Keratinocyte (primary cell): ENCODE measurements at regions not wholly inside any gene's neighbourhood (a gene's known extent, or its start where the extent isn't known, plus 50 kb on each side); places are given as distances from the start of the nearest gene placed in this dataset.

Experiments used
- DNase-seq: peaks from one replicate; pipeline ENCODE4 v3.0.0-alpha.2; 2011; ENCODE audit warnings: low read depth, missing footprints, low spot score
- FAIRE-seq: peaks from 2 replicates; lab custom pipeline; 2011; peaks lifted over from hg19 to GRCh38; lab: Jason Lieb, UNC
- H2AFZ ChIP-seq: 2 replicates; pipeline ENCODE4 v1.6.0; 2012; ENCODE audit warnings: low read length, control low read depth, inconsistent platforms; ENCODE audit not compliant: control insufficient read depth
- H3K27ac ChIP-seq: 2 replicates; pipeline ENCODE4 v1.5.1; 2011; ENCODE audit warnings: low read length; ENCODE audit not compliant: control insufficient read depth, insufficient read depth
- H3K27me3 ChIP-seq: 3 replicates; pipeline ENCODE4 v1.6.0; 2011; ENCODE audit warnings: low read length; ENCODE audit not compliant: control insufficient read depth, insufficient read depth; ENCODE audit errors: extremely low read depth
- H3K36me3 ChIP-seq, 2 experiments: 2 replicates in 1 of 2; 3 replicates in 1 of 2; pipeline ENCODE4 v1.5.1; 2011; ENCODE audit warnings: low read length in 2 of 2, mild to moderate bottlenecking in 1 of 2; ENCODE audit not compliant: control insufficient read depth in 2 of 2, insufficient read depth in 2 of 2; ENCODE audit errors: extremely low read depth in 1 of 2
- H3K4me1 ChIP-seq: 3 replicates; pipeline ENCODE4 v1.5.1; 2011; ENCODE audit warnings: low read length; ENCODE audit not compliant: control insufficient read depth, insufficient read depth; ENCODE audit errors: extremely low read depth
- H3K4me2 ChIP-seq: 3 replicates; pipeline ENCODE4 v1.6.0; 2011; ENCODE audit warnings: low read depth, low read length; ENCODE audit not compliant: control insufficient read depth, insufficient read depth; ENCODE audit errors: extremely low read depth
- H3K4me3 ChIP-seq, 3 experiments: fragments of 200-600 bp in 1 of 3; sonication (generic) in 1 of 3; 2 replicates in 2 of 3; 3 replicates in 1 of 3; pipeline ENCODE4 v1.5.1; 2011 to 2016; ENCODE audit warnings: low read length in 3 of 3, mild to moderate bottlenecking in 3 of 3, control low read depth in 2 of 3, inconsistent platforms in 1 of 3, low read depth in 1 of 3, mixed read lengths in 1 of 3, mixed run types in 1 of 3, moderate library complexity in 1 of 3; ENCODE audit not compliant: control insufficient read depth in 2 of 3, insufficient read depth in 2 of 3; ENCODE audit errors: extremely low read depth in 1 of 3
- H3K79me2 ChIP-seq: 2 replicates; pipeline ENCODE4 v1.6.0; 2012; ENCODE audit warnings: low read length; ENCODE audit not compliant: control insufficient read depth, insufficient read depth
- H3K9ac ChIP-seq: 3 replicates; pipeline ENCODE4 v1.6.0; 2011; ENCODE audit warnings: low read length; ENCODE audit not compliant: control insufficient read depth, insufficient read depth; ENCODE audit errors: extremely low read depth
- H3K9me1 ChIP-seq: 3 replicates; pipeline ENCODE4 v1.6.0; 2011; ENCODE audit warnings: low read length; ENCODE audit not compliant: control insufficient read depth, insufficient read depth; ENCODE audit errors: extremely low read depth
- H3K9me3 ChIP-seq: 2 replicates; pipeline ENCODE4 v1.5.1; 2012; ENCODE audit warnings: low read depth, low read length; ENCODE audit not compliant: control insufficient read depth
- H4K20me1 ChIP-seq: 3 replicates; pipeline ENCODE4 v1.6.0; 2011; ENCODE audit warnings: low read length; ENCODE audit not compliant: control insufficient read depth, insufficient read depth; ENCODE audit errors: extremely low read depth
- EZH2 ChIP-seq: IDR thresholded peaks from one replicate; pipeline ENCODE4 v1.6.1; 2012; ENCODE audit warnings: inconsistent platforms, mild to moderate bottlenecking, low read length, moderate library complexity
- dilution Hi-C: fragments of 300-500 bp; cut with MboI; formaldehyde crosslinking; loops from one replicate; pipeline ENCODE4 v1.7.0; 2020; ENCODE audit warnings: low sequenced_read_pairs; ENCODE audit not compliant: extremely low pct_ligation_motif_present
- TF ChIP-seq, protein P1 (sequence below), 3 experiments: IDR thresholded peaks in 1 of 3; conservative IDR thresholded peaks in 1 of 3; optimal IDR thresholded peaks in 1 of 3; 2 replicates in 2 of 3; 3 replicates in 1 of 3; pipeline versions ENCODE3 to v1.5.1; 2011; ENCODE audit warnings: low read length in 3 of 3, mild to moderate bottlenecking in 3 of 3, moderate library complexity in 2 of 3, control low read depth in 1 of 3, inconsistent platforms in 1 of 3; ENCODE audit not compliant: insufficient read depth in 2 of 3; ENCODE audit errors: extremely low read depth in 1 of 3

DNA sequence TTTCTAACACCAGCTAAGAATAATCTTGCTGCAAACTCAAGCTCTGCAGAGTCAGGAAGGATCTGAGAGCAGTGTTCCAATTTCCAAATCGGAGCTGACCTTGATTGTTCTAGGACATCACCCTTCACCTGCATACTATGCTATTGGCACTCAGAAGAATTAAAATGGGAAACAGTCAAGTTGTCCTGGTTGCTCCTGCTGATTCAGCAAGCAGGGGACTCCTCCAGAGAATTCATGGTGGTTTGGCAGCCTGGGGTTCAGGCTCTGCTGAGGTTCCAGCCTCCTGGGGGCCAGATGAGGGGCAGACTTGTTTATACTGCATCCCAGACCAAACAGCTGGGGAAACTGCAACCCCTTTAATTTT, 213.7 kb upstream of the ADAMTS9 start:
- no peak overlapping the region for H3K4me3 ChIP-seq
- no peaks in the 10 kb centered on the region for H3K79me2 ChIP-seq
- no peaks in the 10 kb centered on the region for H4K20me1 ChIP-seq
- no peaks in the 10 kb centered on the region for H3K9me1 ChIP-seq
- no peak overlapping the region for H2AFZ ChIP-seq
- no peaks in the 10 kb centered on the region for H3K27me3 ChIP-seq
- no peak overlapping the region for H3K27ac ChIP-seq
- no peak overlapping the region for H3K9ac ChIP-seq
- FAIRE-seq (no peak), DNase-seq (no peak)
- dilution Hi-C loops: no loop called here
- TF ChIP-seq EZH2: no peak
- TF ChIP-seq, protein P1, sequence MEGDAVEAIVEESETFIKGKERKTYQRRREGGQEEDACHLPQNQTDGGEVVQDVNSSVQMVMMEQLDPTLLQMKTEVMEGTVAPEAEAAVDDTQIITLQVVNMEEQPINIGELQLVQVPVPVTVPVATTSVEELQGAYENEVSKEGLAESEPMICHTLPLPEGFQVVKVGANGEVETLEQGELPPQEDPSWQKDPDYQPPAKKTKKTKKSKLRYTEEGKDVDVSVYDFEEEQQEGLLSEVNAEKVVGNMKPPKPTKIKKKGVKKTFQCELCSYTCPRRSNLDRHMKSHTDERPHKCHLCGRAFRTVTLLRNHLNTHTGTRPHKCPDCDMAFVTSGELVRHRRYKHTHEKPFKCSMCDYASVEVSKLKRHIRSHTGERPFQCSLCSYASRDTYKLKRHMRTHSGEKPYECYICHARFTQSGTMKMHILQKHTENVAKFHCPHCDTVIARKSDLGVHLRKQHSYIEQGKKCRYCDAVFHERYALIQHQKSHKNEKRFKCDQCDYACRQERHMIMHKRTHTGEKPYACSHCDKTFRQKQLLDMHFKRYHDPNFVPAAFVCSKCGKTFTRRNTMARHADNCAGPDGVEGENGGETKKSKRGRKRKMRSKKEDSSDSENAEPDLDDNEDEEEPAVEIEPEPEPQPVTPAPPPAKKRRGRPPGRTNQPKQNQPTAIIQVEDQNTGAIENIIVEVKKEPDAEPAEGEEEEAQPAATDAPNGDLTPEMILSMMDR (optimal IDR thresholded peaks at IDR 0.05 in 1 of 3, IDR thresholded peaks at IDR 0.05 in 1 of 3, conservative IDR thresholded peaks at IDR 0.05 in 1 of 3; ENCODE audit: extremely low read depth in 1 of 3, insufficient read depth in 2 of 3, low read length in 3 of 3): no peak
- H3K4me1 ChIP-seq: peaks cover 3% of the 10 kb centered on the region
- H3K9me3 ChIP-seq: no peaks in the 10 kb centered on the region
- no peak overlapping the region for H3K4me2 ChIP-seq
- no peaks in the 10 kb centered on the region for H3K36me3 ChIP-seq

GRCh38 chr3:64900617-64901521, 213.1 kb upstream of the ADAMTS9 start:
- Histone ChIP-seq H3K27ac (no peak overlapping the region), H4K20me1 (no peaks in the 10 kb centered on the region), H3K4me1 (peaks cover 3% of the 10 kb centered on the region), H3K27me3 (no peaks in the 10 kb centered on the region), H2AFZ (no peak overlapping the region), H3K9me3 (no peaks in the 10 kb centered on the region), H3K4me3 (no peak overlapping the region), H3K9me1 (no peaks in the 10 kb centered on the region), H3K4me2 (no peak overlapping the region), H3K79me2 (no peaks in the 10 kb centered on the region), H3K36me3 (no peaks in the 10 kb centered on the region), H3K9ac (no peak overlapping the region)
- TF ChIP-seq, protein P1 (optimal IDR thresholded peaks at IDR 0.05 in 1 of 3, IDR thresholded peaks at IDR 0.05 in 1 of 3, conservative IDR thresholded peaks at IDR 0.05 in 1 of 3; ENCODE audit: extremely low read depth in 1 of 3, insufficient read depth in 2 of 3, low read length in 3 of 3): no peak
- no peak for TF ChIP-seq EZH2
- no peak for DNase-seq
- dilution Hi-C loops: no loop called here
- FAIRE-seq: no peak
